Activated CD4-positive, CD25-positive, alpha-beta regulatory T cell treated with anti-CD3 and anti-CD28 coated beads, Interleukin-2, amount 50 U/mL, for 16 hours (primary cell): ENCODE measurements at regions not wholly inside any gene's neighbourhood (a gene's known extent, or its start where the extent isn't known, plus 50 kb on each side); places are given as distances from the start of the nearest gene placed in this dataset.

Source experiments
- DNase-seq: peaks from one replicate; pipeline ENCODE4 v3.0.0-alpha.2; 2020; ENCODE audit warnings: low read depth, low spot score

DNA sequence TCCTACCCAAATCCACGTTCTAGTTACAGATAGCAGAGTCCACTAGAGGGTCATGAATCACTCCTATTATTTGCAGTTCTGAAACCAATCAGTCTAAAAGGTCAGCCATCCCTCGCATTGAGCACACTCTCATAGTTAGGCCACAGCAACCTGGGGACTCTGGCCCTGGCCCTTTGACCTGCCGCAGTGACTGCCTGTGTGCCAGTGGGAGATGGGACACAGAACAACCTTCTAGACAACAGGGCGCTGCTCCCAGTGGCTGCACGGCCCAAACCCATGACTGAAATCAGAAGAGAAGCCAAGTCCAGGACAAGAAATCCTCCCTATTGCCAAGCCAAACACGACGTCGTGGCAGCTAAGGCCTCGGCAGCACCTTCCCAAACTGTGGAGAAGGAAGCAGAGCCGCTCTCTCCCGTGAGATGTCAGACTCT, 158.5 kb downstream of the HERPUD2 start:
- no peak for DNase-seq

GRCh38 chr7:35533902-35534301, 161.0 kb downstream of the HERPUD2 start:
- DNase-seq, result no peak

- DNase-seq, result no peak
These were observed 164.5 kb downstream of the HERPUD2 start for GRCh38 chr7:35530124-35531109.

DNA sequence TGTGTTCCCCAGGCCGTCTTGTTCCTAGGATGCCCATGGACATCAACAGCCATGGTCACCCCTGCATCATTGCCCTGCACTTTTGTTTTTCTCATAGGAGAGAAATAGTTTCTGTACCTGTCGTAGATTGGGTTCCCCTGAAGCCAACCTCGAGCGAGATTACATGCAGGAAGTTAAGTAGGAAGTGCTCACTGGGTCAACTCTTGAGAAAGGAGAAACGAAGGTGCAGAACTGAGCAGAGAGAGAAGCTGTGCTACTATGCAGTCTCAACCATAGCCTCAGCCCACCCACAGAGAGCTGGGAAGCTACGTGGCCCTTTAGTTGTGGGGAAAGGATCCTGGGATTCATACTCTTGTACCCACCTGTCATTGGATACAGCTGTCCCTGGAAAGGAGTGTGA, 165.2 kb downstream of the HERPUD2 start:
- no peak for DNase-seq

DNA sequence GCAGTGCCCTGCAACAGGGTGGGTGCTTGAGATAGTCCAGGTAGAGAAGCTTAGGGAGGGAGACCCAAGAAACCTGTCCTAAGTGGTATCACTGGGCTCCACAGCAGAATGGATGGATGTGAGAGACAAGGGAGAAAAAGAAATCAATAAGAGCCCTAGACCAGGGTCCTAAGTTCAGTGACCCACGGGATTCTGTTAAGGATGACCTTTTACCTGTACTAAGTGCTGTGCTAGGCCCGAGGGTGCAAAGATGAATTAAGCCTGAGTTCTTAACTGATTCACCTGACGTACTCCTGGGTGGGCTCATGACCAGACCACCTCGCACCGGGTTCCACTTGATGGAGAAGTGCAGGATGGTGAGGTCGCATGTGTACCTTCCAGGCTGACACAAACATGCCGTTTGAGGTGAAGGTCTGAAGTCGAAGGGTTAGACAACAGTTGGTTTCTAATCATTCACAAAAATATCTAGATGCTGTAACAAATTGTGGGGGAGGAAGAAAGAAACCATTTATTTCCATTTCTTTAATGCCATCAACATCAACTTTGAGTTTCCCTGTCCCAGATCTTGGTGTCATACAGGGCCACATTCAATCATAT, 166.5 kb downstream of the HERPUD2 start:
- no peak for DNase-seq

GRCh38 chr7:35526645-35527044, 168.3 kb downstream of the HERPUD2 start:
- DNase-seq, result no peak

DNA sequence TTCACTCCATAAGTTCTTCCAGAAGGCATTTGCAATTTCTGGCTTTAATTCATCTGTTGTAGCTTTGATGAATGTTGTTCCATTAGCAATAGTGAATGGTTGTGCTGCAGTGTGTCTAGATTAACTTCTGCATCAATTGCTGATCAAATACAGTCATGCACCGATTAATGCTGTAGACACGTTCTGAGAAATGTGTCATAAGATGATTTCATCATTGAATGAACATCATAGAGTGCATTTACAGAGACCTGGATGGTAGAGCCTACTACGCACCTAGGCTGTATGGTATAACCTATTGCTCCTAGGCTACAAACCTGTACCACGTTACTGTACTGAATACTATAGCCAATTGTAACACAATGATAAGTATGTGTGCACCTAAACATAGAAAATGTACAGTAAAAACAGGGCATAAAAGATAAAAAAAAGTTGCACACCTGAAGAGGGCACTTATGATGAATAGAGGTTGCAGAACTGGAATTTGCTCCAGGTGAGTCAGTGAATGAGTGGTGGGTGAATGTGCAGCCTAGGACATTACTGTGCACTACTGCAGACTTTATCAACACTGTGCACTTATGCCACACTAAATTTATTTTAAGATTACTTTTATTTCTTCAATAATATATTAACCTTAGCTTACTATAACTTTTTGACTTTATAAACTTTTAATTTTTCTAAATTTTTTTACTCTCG, 170.7 kb downstream of the HERPUD2 start:
- no peak for DNase-seq

DNA sequence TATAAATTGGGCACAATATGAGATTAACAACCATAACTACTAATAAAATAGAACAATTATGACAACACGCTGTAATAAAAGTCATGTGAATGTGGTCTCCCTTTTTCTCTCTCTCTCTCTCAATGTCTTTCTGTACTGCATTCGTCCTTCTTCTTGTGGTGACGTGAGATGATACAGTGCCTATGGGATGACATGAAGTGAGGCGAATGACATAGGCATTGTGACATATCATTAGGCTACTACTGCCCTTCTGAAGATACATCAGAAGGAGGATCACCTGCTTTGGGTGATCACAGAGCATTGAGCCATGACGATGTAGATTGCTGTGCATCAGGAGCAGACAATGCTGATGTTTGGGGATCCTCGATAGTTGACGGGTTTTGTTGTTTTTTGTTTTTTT, 171.6 kb downstream of the HERPUD2 start:
- no peak for DNase-seq

- no peak for DNase-seq
These were observed 172.2 kb downstream of the HERPUD2 start for GRCh38 chr7:35522697-35523096.

DNA sequence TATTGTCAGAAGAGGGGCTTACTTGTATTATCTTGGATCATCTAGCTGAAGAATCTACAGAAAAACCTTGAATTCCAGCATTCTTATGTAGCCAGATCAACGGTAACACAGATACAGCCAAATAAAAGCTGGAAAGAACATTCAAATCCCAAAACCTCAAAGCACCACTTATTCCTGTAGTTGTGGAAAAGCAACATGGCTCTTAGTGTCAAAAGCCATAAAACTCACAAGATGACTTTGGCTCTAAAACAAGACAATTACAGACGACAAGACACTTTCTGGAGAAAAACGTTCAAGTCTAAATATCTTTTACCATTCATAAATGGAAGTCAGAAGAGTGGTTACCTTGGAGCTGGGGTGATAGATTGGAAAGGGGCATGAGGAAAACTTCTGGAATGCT, 173.0 kb downstream of the HERPUD2 start:
- DNase-seq, result no peak

DNA sequence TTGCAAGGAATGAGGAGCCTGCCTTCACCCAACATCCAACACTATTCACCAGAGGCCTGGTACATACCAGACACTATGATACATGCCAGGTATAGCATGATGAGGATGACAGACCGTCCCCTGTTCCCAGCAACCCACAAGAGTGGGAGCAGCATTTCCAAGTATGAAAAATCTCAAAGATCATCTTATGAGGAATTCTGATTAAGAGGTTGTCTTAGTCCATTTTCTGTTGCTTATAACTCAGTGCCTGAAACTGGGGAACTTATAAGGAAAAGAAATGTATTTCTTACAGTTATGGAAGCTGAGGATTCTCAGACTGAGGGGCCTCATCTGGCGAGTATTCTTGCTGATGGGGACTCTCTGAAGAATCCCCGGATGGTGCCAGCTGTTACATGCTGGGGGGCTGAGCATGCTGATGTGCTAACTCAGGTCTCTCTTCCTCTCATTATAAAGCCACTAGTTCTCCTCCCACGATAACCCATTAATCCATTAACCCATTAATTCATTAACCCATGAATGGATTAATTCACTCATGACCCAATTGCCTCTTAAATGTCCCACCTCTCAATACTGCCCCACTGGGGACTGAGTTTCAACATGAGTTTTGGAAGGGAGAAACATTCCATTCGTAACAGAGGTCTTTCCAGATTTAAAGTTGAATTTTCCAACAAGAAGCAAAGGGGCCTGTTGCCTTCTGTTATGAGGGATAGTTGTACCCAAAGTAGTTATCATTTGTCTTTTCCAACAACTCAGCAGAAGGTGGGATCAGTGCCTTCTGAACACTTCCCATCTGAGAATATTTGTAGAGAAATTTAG, 173.9 kb downstream of the HERPUD2 start:
- DNase-seq, result no peak

DNA sequence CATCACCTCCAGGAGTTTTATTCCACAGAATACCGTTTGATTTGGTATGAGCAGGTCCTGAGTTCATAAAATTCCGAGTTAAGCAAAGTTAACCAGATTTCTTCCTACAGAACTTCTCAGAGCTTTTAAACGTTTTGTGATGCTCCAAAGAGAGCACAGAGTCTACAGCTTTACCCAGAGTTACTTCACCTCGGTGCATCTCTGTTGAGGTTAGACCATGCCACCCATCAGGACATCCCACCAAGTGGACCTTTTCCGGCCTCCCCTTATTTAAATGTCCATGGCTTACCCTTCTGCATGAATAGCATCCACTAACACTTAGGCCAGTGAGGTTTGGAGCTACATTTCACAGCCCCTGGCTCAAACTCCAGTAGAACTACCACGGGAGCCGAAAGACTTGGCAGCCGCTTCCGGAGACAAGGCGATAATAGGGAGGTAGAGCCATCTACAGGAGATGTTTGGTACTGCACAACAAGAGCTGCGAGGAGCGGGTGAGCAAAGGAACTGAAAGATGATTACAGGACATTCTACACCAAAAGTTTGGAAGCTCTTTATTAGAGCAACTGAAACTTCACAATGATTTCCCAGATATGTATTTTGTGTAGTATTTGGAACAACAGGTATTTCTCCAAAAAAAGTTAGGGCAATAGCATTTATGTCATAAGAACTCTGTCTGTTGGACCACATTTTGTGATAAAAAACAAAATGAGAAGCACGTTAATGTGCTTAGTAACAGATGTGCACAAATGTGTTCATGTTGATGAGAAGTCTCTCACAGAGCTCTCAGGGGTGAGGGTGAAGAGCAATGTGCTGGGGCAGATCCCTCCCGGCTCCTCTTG, 174.7 kb downstream of the HERPUD2 start:
- peak; percentile 21 for DNase-seq

- DNase-seq, result no peak
These were observed 176.2 kb downstream of the HERPUD2 start for GRCh38 chr7:35518767-35519166.

DNA sequence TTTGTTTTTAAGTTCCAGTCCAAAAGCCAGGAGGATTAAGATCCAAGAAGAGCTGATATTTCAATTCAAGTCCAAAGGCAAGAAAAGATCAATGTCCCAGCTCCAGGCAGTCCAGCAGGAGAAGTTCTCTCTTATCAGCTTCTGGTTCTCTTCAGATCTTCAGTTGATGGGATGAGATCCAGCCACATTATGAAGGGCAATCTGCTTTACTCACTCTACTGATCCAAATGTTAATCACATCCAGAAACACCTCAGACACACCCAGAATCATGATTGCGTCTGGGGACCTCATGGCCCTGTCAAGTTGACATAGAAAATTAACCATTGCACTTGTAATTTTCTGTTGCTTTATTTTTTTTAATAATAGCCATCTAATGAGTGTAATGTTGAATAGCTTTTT, 178.4 kb downstream of the HERPUD2 start:
- no peak for DNase-seq

GRCh38 chr7:35513828-35514227, 181.1 kb downstream of the HERPUD2 start:
- no peak for DNase-seq

DNA sequence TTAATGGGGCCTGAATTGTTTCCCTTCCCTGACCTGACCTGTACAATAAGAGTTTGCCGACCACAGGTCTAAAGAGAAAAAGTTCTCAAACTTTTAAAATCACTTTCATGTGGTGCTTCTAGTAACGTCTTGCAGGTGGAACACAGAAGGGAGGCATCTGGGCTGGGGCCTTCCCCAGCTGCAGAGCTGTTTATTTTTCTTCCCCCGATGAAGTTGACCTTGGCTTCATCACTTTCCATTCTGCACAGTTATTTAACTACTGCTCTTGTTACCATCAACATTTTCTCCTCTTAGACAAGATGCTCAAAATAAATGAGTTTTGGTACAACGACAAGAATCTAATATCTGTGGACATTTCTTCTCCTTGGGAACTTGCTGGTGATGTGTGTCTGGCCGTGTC, 181.7 kb downstream of the HERPUD2 start:
- no peak for DNase-seq

DNA sequence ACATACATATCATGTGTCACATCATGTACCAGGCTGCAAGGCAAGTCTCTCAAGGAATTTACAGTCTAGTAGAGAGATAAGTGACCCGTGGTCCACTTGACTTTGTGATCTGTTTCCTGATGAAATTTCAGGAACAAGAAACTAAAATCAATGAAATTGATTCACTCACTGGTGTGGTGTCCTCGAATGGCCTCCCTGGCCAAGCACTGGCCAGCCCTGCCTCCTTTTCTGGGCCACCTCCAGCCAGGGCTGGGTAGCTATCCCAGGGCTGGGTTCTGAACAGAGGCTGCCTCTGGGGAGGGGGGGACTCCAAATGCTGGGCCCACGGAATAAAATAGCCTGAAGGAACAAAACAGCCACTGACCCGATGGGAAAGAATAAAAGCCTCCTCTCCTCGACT, 182.2 kb downstream of the HERPUD2 start:
- no peak for DNase-seq

DNA sequence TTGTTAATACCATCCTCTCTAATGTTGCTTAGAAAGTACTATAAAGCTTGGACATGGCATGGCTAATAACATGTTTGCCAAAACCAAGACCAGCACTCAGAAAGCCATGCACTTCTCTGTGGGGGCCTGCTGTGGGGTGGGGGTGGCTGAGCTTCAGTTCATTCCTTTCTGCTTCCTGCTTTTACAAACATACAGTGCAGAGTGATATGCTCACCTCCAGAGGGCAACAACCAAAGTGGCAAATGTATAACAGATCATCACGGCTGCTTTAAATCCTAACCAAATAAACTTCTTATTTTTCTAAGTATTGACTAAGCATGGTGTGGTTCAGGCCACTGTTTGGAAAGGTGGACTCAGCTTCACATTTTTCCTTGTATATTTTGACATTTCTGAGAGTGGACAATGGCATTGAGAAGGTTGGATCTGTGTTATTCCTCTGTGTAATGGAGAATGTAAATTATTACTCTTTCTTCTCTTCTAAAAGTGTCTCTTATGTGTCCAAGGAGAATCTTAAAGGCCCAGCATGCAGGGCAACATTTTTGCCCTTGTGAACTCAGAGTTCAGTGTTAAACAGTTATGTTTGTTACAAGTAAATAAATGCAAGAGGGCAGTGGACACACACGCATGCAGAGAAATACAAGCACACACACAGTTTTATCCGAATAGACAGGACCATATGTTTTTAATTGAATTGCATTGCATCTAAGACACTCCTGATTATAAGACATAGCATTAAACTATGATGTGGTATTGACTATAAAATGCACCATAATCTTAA, 186.1 kb downstream of the HERPUD2 start:
- DNase-seq, result no peak

DNA sequence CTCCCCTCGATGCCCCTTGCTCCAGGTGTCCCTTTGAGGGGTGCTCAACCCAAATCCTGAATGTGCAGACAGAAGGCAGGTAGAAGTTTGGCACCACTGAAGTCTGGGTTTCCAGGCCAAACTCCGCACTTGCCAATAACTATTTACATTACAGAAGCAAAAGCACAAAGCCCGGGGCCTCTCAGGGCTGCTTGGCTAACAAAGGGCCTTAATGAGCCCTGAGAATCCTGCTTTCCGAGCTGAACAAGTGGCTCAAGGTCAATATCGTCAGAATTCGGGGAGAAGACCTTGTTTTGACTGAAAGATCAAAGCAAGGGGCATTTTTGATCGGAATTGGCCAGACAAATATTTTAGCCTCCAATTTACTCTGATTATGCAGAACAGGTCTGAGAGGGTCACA, 189.9 kb downstream of the HERPUD2 start:
- no peak for DNase-seq

DNA sequence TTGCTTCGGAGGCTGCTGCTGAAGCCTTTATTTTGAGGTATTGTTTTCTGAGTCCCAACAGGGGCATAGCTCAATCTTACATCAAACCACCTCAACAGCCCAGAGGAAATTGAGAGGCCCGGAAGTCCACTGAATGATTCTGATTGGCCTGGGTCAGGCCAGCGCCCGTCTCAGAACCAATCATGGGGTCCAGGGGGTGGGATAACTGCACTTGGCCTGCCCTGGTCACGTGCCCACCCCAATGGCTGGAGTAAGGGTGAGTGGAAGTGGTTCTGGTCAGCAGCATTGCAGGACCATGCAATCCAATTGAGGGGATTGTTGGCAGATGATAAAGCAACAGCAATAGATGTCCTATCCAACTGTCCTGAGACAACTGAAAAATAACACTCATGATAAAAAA, 190.6 kb downstream of the HERPUD2 start:
- DNase-seq, result no peak
